WTC11 (cell line): ENCODE measurements at regions not wholly inside any gene's neighbourhood (a gene's known extent, or its start where the extent isn't known, plus 50 kb on each side); places are given as distances from the start of the nearest gene placed in this dataset.

Experiments used
- ATAC-seq: fragments of 200-7000 bp; cut with Tn5 transposase; 2 replicates; pipeline ENCODE4 v1.10.0; 2021; ENCODE audit warnings: mild to moderate bottlenecking, moderate library complexity
- CTCF ChIA-PET: fragments of 300-600 bp; sonication (Branson Sonifier 250); formaldehyde crosslinking; loops from one replicate; lab custom pipeline; 2021; ENCODE audit warnings: antibody characterized with exemption; lab: Charles Lee
- POLR2A ChIA-PET: fragments of 350-600 bp; sonication (Branson Sonifier 250); formaldehyde crosslinking; loops from one replicate; lab custom pipeline; 2021; ENCODE audit warnings: antibody characterized with exemption; lab: Charles Lee
- DNase-seq: peaks from one replicate; pipeline ENCODE4 v3.0.0; 2021; ENCODE audit warnings: low spot score
- H3K27ac Mint-ChIP-seq: 2 replicates; pipeline ENCODE4 v1.8.0; 2021; ENCODE audit warnings: mixed read lengths
- H3K27me3 Mint-ChIP-seq: 2 replicates; pipeline ENCODE4 v1.8.0; 2021; ENCODE audit warnings: low read depth, mild to moderate bottlenecking, moderate library complexity, mixed read lengths
- H3K36me3 Mint-ChIP-seq: 2 replicates; pipeline ENCODE4 v1.8.0; 2021; ENCODE audit warnings: mixed read lengths
- H3K4me1 Mint-ChIP-seq: 2 replicates; pipeline ENCODE4 v1.8.0; 2022; ENCODE audit warnings: mixed read lengths
- H3K4me3 Mint-ChIP-seq: 2 replicates; pipeline ENCODE4 v1.8.0; 2021; ENCODE audit warnings: mild to moderate bottlenecking, moderate library complexity, mixed read lengths
- H3K9me3 Mint-ChIP-seq: 2 replicates; pipeline ENCODE4 v1.8.0; 2021; ENCODE audit warnings: mixed read lengths
- AR ChIP-seq: fragments of 250-450 bp; sonication (Bioruptor Pico); IDR thresholded peaks from 2 replicates; pipeline ENCODE4 v1.9.0; 2021; ENCODE audit warnings: mild to moderate bottlenecking
- ATF1 ChIP-seq: sonication (generic); formaldehyde crosslinking; IDR thresholded peaks from 2 replicates; pipeline ENCODE4 v1.8.1; 2023; ENCODE audit warnings: mild to moderate bottlenecking, moderate library complexity, missing genetic modification reagents
- ATF3 ChIP-seq: sonication (generic); formaldehyde crosslinking; conservative IDR thresholded peaks from 2 replicates; pipeline ENCODE4 v1.8.1; 2022; ENCODE audit warnings: mild to moderate bottlenecking, missing genetic modification reagents
- E2F1 ChIP-seq: sonication (generic); formaldehyde crosslinking; IDR thresholded peaks from 2 replicates; pipeline ENCODE4 v1.8.0; 2022; ENCODE audit warnings: mild to moderate bottlenecking, missing genetic modification reagents
- ELF4 ChIP-seq: sonication (generic); formaldehyde crosslinking; IDR thresholded peaks from 2 replicates; pipeline ENCODE4 v1.8.1; 2022; ENCODE audit warnings: low read depth, mild to moderate bottlenecking, moderate library complexity, missing genetic modification reagents
- ESRRA ChIP-seq: sonication (generic); formaldehyde crosslinking; IDR thresholded peaks from 2 replicates; pipeline ENCODE4 v1.8.1; 2022; ENCODE audit warnings: mild to moderate bottlenecking, missing genetic modification reagents, borderline replicate concordance
- GTF2I ChIP-seq: fragments of 250-450 bp; sonication (Bioruptor Pico); conservative IDR thresholded peaks from 2 replicates; pipeline ENCODE4 v1.4.0; 2021; ENCODE audit warnings: mild to moderate bottlenecking
- IRF1 ChIP-seq: sonication (generic); formaldehyde crosslinking; IDR thresholded peaks from 2 replicates; pipeline ENCODE4 v1.8.0; 2023; ENCODE audit warnings: missing genetic modification reagents
- KAT7 ChIP-seq: sonication (generic); formaldehyde crosslinking; IDR thresholded peaks from 2 replicates; pipeline ENCODE4 v1.8.1; 2023; ENCODE audit warnings: missing genetic modification reagents, mild to moderate bottlenecking, borderline replicate concordance
- MAX ChIP-seq: sonication (generic); formaldehyde crosslinking; IDR thresholded peaks from 2 replicates; pipeline ENCODE4 v1.8.0; 2022; ENCODE audit warnings: mild to moderate bottlenecking, missing genetic modification reagents
- MXD4 ChIP-seq: fragments of 250-450 bp; sonication (Bioruptor Pico); IDR thresholded peaks from 2 replicates; pipeline ENCODE4 v1.8.0; 2021; ENCODE audit warnings: mild to moderate bottlenecking, moderate library complexity, borderline replicate concordance
- NR2C2 ChIP-seq: sonication (generic); formaldehyde crosslinking; IDR thresholded peaks from 2 replicates; pipeline ENCODE4 v1.8.0; 2022; ENCODE audit warnings: mild to moderate bottlenecking, missing genetic modification reagents
- SMAD4 ChIP-seq: sonication (generic); formaldehyde crosslinking; IDR thresholded peaks from 2 replicates; pipeline ENCODE4 v1.8.0; 2022; ENCODE audit warnings: mild to moderate bottlenecking, missing genetic modification reagents
- SOX15 ChIP-seq: fragments of 250-450 bp; sonication (Bioruptor Pico); IDR thresholded peaks from 2 replicates; pipeline ENCODE4 v1.9.0; 2021; ENCODE audit warnings: mild to moderate bottlenecking
- TEAD1 ChIP-seq: sonication (generic); formaldehyde crosslinking; IDR thresholded peaks from 2 replicates; pipeline ENCODE4 v1.8.0; 2022; ENCODE audit warnings: mild to moderate bottlenecking, missing genetic modification reagents
- ZMAT4 ChIP-seq: fragments of 250-450 bp; sonication (Bioruptor Pico); IDR thresholded peaks from 2 replicates; pipeline ENCODE4 v1.9.0; 2021; ENCODE audit warnings: mild to moderate bottlenecking
- ZNF121 ChIP-seq: sonication (generic); formaldehyde crosslinking; IDR thresholded peaks from 2 replicates; pipeline ENCODE4 v1.8.0; 2023; ENCODE audit warnings: missing genetic modification reagents
- ZNF232 ChIP-seq: sonication (generic); formaldehyde crosslinking; IDR thresholded peaks from 2 replicates; pipeline ENCODE4 v1.8.0; 2022; ENCODE audit warnings: mild to moderate bottlenecking, missing genetic modification reagents
- ZNF263 ChIP-seq: sonication (generic); formaldehyde crosslinking; IDR thresholded peaks from 2 replicates; pipeline ENCODE4 v1.8.1; 2022; ENCODE audit warnings: low read depth, mild to moderate bottlenecking, moderate library complexity, missing genetic modification reagents
- ZNF281 ChIP-seq: sonication (generic); formaldehyde crosslinking; IDR thresholded peaks from 2 replicates; pipeline ENCODE4 v1.8.0; 2023; ENCODE audit warnings: mild to moderate bottlenecking, missing genetic modification reagents
- ZNF317 ChIP-seq: sonication (generic); formaldehyde crosslinking; IDR thresholded peaks from 2 replicates; pipeline ENCODE4 v1.8.1; 2023; ENCODE audit warnings: low read depth, mild to moderate bottlenecking, moderate library complexity, missing genetic modification reagents, borderline replicate concordance
- ZNF396 ChIP-seq: fragments of 250-450 bp; sonication (Bioruptor Pico); IDR thresholded peaks from 2 replicates; pipeline ENCODE4 v1.8.0; 2021; ENCODE audit warnings: mild to moderate bottlenecking, moderate library complexity, borderline replicate concordance
- ZSCAN18 ChIP-seq: fragments of 250-450 bp; sonication (Bioruptor Pico); IDR thresholded peaks from 2 replicates; pipeline ENCODE4 v2.1.2; 2022; ENCODE audit warnings: mild to moderate bottlenecking, moderate library complexity

GRCh38 chr9:77094150-77094549, 74.7 kb downstream of the FOXB2 start:
- TF ChIP-seq GTF2I (no peak), ZSCAN18 (CRISPR knock-in tag) (no peak), ZMAT4 (no peak), ZNF396 (CRISPR knock-in tag) (no peak), ZNF121 (CRISPR knock-in tag) (peak; percentile 80; the same call in 1 of the 2 replicates)
- Mint-ChIP-seq H3K27ac (no peak overlapping the region), H3K4me3 (no peak overlapping the region), H3K4me1 (peaks cover 31% of the 10 kb centered on the region), H3K36me3 (peaks cover 6% of the 10 kb centered on the region), H3K27me3 (peaks cover 10% of the 10 kb centered on the region), H3K9me3 (peaks cover 16% of the 10 kb centered on the region)
- no peak for ATAC-seq
- DNase-seq: no peak
- ChIA-PET POLR2A (no interaction called here), CTCF (no interaction called here)

GRCh38 chr9:77097335-77097734, 77.9 kb downstream of the FOXB2 start:
- ChIA-PET CTCF (no interaction called here), POLR2A (no interaction called here)
- Mint-ChIP-seq H3K27ac (no peak overlapping the region), H3K27me3 (no peaks in the 10 kb centered on the region; the same call in 1 of the 2 replicates), H3K4me3 (no peak overlapping the region), H3K9me3 (no peaks in the 10 kb centered on the region), H3K4me1 (peaks cover 22% of the 10 kb centered on the region), H3K36me3 (no peaks in the 10 kb centered on the region)
- ATAC-seq: no peak
- TF ChIP-seq MXD4 (CRISPR knock-in tag) (no peak), SOX15 (CRISPR knock-in tag) (no peak), ELF4 (CRISPR knock-in tag) (no peak), ATF3 (no peak), KAT7 (no peak), ZNF317 (CRISPR knock-in tag) (no peak), SMAD4 (CRISPR knock-in tag) (no peak), ZNF281 (CRISPR knock-in tag) (no peak), ZNF232 (CRISPR knock-in tag) (no peak), ZNF263 (CRISPR knock-in tag) (no peak), ESRRA (CRISPR knock-in tag) (no peak), AR (no peak), NR2C2 (CRISPR knock-in tag) (no peak), TEAD1 (CRISPR knock-in tag) (no peak), MAX (no peak), ATF1 (CRISPR knock-in tag) (no peak), IRF1 (CRISPR knock-in tag) (no peak), E2F1 (no peak)
- DNase-seq: no peak
